Dermis microvascular lymphatic vessel endothelial cell (primary cell): ENCODE measurements at regions not wholly inside any gene's neighbourhood (a gene's known extent, or its start where the extent isn't known, plus 50 kb on each side); places are given as distances from the start of the nearest gene placed in this dataset.

ENCODE experiments used
- DNase-seq, 2 donors: peaks; one replicate each; pipeline versions ENCODE4 v3.0.0 to v3.0.0-alpha.2; 2010; ENCODE audit warnings: low read depth in 2 of 2

DNA sequence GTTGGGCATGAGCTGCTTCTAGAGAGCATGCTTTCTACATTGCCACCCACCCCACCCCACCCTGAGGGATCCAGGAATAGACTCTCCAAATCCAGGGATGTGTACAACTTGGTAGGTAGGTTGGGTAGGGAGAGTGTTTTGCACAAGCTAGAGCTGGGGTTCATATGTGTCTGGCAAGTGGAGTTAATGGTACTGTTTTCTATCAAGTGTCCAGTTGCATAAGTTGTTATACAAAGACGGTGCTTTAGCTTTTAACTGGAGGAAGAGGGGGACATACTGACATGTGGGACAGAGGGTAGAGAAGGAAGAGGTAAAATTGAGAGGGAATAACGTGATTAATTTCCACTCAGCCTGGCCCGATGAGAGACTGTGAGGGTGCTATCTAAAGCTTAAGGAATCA lies 51.0 kb upstream of the TNC start:
- DNase-seq = no peak

DNA sequence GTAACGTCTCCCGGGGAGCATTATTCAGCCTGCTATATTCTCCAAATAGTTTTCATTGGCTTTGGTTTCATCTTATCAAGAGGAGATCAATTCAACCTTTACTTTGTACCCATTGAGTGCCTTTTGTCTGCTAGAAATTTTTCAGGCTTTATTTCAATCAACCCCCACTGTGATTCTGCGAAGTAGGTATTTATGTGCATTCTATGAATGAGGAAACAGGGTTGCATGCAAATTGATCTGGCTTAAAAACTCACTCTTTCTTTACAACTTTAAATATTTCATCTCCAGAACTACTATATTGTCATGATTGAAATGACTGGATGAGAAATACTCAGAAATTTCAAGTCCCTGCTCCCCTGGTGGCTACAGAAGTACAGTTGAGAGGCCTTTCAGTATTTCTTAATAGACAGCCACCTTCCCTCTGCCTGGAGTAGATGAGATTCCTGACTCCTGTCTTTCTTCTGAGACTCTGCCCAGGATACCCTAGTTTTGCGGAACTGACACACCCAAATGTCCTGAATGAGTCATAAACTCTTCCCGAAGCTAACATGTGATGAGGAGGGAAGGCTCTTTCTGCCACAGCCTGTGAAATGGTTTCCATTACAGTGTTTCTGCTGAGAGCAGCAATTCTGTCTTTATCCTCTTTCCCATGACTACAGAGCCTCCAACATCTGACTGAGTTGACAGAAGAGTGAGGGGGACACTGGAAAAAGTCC lies 52.6 kb upstream of the TNC start:
- DNase-seq = no peak

DNA sequence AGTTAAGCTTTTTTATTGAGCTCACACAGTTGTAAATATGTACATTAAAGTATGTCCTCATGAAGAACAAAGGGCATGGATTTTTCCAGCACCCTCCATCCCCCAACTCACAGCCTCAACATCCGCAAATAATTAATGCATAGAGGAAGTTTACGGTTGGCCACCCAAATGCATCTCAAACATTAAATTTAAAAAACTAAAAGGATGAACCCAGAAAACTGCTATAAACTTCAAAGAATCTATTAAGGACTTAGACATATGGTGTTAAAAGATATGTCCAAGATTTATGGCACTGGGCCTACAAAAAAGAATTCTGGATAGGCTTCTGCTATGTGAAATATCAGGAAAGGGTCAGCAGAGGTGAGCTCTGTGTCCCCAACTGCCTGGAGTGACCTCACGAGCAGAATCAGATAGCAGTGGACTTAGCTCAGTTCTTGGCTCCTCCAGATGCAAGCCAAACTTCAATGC lies 54.0 kb upstream of the TNC start:
- no peak for DNase-seq

DNA sequence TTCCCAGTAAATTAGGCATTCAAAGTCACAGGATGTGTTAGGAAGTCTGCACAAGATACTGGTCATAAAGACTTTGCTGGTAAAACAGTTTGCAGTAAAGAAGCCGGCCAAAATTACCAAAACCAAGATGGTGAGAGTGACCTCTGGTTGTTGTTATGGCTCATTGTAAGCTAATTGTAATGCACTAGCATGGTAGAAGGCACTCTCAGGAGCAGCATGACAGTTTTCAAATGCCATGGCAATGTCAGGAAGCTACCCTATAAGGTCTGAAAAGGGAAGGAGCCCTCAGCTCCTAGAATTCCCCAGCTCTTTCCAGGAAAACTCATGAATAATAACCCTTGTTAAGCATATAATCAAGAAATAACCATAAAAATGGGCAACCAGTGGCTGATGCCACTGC lies 64.3 kb upstream of the TNC start:
- no peak for DNase-seq

DNA sequence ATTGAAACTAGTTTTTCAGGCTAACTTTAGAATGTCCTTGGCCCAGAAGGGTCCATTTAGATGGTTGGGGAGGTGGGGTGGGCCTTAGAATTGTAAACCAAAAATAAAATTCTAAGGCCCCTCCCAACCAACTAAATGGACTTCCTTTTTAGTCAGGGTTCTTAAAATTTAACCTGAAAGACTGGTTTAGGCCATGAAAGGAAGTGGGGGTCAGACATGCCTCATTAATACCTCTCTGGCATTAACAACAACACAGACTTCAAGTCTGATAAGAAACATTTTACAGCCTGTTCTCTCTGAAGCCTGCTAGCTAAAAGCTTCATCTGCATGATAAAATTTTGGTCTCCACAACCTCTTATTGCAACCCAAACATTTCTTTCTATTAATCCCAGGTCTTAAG lies 65.5 kb upstream of the TNC start:
- no peak for DNase-seq

DNA sequence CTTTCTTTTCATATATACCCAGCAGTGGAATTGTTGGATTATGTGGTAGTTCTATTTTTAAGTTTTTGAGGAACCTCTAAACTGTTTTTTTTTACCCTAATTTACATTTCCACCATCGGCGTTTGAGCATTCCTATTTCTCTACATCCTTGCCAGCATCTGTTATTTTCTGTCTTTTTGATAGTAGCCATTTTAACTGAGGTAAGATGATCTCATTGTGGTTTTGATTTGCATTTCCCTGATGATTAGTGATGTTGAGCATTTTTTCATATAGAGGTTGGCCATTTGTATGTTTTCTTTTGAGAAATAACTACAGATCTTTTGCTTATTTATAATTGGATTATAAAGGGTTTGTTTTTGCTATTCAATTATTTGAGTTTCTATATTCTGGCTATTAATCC lies 71.7 kb upstream of the TNC start:
- no peak for DNase-seq

DNA sequence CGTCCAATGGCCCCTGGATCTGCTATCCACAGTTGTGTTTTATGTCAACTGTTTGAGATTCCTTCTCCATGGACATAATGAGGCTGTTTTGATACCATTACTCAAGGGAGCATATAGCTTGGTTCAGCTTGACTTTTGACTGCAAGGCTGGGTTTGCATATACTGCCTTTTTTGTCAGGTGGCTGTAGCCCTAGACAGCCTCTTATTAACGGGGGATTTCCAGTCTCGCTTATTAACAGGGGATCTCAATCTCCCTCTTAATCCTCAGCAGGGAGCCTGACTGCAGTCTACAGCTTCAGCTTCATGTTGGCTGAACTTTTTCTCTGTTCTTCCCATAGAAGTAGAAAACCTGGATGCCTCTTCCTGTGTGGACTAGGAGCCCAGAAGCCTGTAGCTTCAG lies 73.7 kb upstream of the TNC start:
- no peak for DNase-seq

DNA sequence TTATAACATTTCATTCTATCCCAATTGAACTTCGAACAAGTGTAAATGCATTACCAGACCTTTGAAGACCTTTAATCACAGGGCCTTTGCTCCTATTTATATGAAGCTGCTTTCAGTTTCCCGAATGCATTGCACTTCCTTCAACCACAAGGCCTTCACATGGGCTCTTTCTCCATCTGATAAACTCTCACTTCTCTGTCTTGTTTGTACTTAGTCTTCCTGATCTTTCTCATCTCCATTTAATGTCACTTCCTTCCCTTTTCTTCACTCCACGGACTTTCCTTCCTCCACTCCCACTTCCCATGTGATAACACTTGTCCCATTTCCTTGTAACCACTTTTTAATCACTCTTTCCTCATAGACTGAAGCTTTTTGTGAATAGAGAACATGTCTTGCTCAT lies 74.3 kb upstream of the TNC start:
- no peak for DNase-seq

DNA sequence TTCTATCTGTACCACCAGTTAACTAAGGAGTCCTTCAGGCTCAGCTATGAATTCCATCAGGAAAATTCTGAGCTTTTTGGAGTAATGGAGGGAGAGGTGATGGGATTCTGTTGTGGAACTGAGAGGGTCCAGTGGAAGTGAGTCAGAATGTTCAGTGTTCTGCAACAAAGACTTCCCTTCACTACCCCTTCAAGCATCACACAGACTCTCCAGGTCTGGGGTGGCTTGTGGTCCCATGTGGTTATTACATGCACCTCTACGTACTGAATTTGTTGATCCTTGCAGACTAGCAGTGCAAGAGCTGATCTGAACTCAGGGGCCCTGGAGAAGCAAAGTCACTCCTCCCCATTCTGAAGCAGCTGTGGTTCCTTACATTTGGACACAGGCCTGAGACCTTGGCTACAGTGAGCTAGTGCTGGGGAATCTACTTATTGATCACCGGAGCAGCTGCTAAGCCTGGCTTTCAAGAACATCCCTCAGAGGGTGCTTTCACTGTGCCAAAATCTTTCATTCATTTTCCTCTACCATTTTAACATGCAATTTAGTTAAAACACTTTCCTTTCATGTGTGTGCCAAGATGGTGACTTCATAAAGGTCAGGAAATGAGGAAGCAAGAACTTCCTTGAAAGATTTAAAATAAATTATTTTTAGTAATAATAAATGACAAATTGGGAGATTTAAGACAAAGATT lies 75.0 kb upstream of the TNC start:
- DNase-seq = no peak

DNA sequence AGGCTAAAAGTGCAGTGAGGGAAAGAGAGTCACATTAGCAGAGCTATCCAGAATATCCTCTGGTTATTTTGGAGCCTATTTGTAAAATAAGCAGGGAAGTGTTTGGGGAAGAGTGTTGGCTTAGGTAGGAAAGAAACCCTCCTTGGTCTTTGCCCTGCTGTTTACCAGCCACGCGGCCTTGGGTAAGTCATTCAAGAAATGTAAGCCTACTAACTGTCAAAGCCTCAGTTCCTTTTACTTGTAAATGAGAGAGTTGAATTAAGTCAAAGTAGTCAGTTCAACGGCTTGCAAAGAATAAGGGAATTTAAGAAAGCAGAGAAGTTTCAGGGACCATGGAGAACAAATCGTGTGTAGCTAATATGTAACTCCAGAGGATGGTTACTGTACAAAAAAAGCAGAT lies 75.8 kb upstream of the TNC start:
- DNase-seq = no peak

DNA sequence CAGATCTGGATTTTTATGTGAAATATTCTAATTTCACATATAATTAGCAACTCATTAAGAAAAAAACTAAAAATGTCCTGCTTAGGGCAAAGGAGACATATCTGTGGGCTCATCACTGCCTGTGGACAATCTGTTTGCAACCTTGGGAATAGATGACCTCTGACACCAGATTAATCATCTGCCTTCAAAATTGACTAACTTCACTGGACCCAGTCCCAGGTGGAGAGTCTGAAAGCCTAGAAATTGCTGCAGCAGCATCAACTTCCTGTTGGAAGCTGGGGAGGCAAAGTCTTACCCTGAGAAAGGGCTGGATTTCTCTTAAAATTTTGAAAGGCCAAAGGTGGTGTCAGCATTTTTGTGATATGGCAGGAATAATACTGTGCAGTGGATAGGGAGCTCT lies 76.3 kb upstream of the TNC start:
- DNase-seq = no peak

DNA sequence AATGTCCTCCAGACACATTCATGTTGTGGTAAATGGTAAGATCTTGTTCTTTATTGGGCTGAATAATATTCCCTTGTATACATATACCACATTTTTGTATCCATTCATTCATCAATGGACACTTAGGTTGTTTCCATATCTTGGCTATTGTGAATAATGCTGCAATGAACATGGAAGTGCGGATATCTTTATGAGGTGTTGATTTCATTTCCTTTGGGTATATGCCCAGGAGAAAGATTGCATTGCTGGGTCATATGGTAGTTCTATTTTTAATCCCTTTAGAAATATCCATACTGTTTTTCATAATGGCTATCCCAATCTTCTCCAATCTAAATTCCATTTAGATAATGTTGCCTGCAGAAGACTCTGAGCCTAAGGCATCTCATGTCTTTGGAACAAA lies 78.0 kb upstream of the TNC start:
- DNase-seq = no peak

DNA sequence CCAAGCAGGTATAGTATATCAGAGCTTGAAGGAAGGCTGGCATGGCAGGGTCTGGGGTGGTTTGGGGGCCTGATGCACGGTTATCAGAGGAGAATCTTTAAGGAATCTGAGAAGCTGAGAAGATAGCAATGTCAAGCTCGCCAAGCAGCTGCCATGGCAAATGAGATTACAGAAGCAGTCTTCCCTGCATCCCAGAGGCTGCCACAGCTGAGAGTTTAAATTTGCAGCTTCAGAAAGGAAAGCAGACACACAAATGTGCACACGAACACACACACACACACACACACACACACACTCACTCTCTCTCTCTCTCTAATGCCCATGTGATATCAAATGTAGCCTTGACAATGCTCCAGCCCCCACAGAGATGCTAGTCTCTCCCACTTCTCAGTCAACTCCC lies 79.0 kb upstream of the TNC start:
- no peak for DNase-seq

DNA sequence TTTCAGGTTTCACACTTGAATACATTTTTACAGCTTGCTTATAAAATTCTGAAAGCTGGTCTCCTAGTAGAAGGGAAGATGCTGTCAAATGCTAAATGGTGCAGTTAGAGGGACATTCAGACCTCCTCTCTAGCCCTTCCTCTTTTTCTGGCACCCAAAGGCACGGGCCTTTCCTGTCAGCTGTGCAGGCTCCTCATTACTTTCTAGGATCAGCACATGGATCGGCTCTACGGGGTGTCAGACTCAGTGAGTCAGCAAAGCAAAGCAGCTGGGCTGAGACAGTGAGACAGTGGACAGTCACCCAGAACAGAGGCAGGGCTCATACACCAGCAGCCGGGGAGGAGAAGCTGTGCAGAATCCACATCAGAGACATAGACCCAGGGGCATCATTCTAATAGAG lies 80.0 kb upstream of the TNC start:
- no peak for DNase-seq

DNA sequence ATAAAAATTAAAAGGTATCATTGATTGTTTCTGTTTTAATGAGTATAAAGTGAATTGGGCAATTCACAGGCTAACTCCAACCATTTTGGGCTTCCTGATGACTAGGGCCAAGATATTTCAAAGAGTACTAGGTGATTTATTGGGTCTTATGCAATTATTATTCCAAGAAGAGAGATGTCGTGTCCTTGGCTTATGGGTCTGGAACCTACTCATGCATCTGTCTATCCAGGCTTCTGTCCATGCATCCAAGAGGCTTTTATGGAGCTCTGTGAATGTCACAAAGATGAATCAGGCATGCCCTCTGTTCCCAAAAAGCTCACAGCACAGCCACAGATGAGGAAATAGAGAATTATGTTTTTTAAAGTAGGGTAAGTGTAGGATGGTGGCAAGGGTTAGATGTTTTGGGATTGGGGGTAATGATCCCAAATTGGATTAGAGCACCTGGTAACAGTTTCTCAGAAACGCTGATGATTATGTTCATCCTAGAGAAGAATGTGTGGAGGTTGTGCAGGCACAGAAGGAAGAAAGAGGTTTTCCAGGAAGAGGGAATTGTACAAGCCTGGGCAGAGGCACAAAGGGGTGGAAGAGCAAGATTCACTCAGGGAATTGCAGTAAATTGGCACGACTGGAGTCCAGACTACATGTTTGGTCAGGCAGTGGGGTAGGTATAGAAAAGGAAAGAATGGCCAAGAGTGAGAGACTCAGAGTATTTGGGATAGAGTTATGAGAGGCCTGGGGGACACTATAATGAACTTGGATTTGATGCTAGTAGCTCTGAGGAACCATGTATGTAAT lies 83.0 kb upstream of the TNC start:
- DNase-seq = no peak

DNA sequence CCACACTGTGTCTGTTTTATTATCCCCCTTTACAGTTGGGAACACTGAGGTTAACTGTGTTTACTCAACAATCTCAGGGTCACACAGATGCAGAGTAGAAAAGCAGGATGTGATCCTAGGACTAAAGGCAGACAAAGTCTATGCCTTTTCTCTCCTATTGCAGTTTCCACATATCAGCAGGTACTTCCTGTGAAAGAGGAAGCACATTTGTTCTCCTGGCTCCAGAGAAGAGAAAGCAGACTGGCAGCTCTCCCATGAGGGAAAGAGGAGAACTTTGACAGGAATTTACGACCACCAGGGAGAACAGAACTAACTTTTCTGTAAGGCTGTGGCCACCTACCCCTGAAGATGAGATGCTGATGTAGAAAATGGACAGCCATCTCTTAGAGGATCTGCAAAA lies 84.2 kb upstream of the TNC start:
- no peak for DNase-seq

DNA sequence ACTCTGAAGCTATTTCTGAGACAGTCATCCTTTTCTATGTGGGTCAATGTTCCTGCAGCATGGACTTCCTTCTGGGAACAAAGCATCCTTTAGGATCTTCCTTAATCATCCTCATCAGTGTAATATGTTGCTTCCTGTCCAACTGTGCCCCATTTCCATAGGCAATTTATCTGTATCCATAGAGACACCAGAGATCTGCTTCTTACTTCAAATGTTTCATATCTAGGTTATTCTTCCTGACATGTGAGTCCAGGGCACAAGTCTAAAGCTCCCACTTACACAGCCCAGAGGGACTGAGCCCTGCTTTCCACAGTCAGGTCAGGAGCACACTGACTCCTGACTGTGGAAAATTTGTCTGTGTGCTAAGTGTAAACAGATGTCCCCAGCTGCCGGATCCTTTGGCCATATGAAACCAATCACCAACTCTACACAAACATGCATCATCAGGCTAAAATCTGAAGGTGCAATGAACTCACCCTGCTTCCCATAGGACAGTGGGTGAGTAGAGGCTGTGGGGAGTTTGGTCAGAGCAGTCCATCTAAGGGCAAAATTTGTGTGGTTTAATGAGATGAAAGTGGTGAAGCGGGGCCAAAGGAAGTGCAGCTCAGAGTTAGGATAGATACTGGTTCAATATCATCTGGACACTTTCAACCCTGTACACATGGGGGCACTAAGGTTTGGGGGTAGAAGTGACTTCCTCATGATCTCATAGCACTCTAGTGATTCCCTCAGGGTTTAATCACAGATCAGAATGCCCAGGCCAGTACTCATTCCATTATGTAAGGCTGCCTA lies 85.2 kb upstream of the TNC start:
- DNase-seq = no peak

DNA sequence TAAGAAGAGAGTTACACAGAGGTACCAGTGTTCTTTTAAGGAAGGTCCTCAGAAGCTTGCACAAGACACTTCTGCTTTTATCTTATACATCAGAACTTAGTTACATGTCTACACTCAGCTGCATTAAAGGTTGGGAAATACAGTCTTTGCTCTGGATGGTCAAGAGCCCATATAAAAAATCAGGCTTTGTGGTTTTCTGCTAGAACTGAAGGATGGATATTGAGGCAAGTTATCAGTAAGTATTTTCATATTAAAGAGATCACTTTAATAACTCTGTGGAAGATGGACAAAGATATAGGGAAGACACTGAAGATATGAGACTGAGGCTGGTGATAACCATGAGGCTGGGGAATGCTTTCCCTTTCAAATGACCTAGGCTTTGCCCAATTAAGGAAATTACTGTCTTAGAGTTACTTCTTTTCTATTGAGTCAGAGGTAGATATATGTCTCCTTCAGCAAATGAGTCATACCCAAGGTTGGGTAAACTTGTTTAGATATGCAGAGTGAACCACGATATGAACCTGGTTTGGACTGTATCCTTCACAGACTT lies 87.0 kb upstream of the TNC start:
- no peak for DNase-seq

DNA sequence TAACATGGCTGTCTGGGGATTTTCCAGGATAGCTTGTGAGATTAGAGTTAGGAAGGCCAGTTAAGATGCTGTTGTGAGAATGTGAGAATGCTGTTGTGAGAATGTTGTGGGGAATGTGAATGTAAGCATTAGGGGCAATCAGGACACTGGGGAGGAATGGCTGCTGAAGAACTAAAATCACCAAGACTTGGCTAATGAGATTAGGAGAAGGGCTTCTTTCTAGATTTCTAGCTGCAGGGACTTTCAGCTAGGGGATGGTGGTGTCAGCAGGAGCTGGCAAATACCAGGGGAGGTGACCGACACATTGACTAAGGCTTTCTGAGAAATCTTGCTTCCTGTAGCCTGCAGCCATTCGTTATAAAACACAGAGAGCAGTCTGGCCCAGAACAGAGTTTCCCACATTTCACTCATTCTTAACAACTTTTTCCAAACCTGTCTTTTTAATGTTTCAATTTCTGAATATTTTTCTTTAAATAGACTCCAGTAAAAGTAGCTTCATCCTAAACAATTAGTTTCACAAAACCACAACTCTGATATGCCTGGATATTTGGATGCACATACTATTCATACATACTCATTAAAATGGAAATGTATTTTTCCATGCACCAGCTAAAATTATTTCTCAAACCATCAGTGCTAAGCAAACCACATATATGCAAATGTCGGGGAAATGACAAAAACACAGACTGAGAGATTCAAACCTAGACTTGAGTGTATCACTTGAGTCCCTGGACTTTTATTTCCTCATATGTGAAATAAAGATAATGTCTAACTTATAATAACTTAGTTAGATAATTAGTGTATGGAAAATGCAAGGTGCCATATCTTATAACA lies 89.3 kb upstream of the TNC start:
- no peak for DNase-seq

DNA sequence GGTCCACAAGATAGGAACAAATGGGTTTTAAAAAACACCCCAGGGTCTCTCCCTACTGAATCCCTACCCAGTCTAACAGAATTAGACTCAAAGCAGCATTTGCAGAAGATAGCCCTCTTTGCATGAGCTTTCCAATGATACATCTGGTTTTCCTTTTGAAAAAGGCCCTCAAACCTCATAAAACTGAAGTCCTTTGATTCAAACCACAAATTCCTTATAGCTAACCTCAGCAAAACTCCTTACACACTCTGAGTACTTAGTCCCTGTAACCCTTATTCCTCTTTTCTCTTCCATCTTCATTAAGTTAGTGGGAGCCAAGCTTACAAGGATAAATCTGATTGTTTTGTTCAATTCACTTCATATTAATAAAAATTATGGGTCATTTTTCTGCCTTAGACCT lies 90.5 kb upstream of the TNC start:
- no peak for DNase-seq
